H1 (cell line): ENCODE measurements at regions not wholly inside any gene's neighbourhood (a gene's known extent, or its start where the extent isn't known, plus 50 kb on each side); places are given as distances from the start of the nearest gene placed in this dataset.

Source experiments
- ATF2 ChIP-seq: IDR thresholded peaks from 2 replicates; pipeline ENCODE4 v1.6.1; 2012; ENCODE audit warnings: low read length, inconsistent platforms
- BRCA1 ChIP-seq: IDR thresholded peaks from 2 replicates; pipeline ENCODE4 v1.6.1; 2012; ENCODE audit warnings: low read depth, low read length, improper control_type of control experiment
- CEBPB ChIP-seq: IDR thresholded peaks from 2 replicates; pipeline ENCODE4 v1.6.1; 2012; ENCODE audit warnings: low read depth, low read length
- RAD21 ChIP-seq, 2 experiments: IDR thresholded peaks in 1 of 2; conservative IDR thresholded peaks in 1 of 2; 2 replicates each; pipeline ENCODE4 v1.6.1; 2011; ENCODE audit warnings: low read depth in 2 of 2, low read length in 2 of 2, improper control_type of control experiment in 1 of 2, inconsistent platforms in 1 of 2, mild to moderate bottlenecking in 1 of 2, moderate library complexity in 1 of 2
- RBBP5 ChIP-seq: IDR thresholded peaks from 2 replicates; pipeline ENCODE4 v1.7.1; 2012; ENCODE audit warnings: low read depth, mild to moderate bottlenecking, inconsistent platforms, low read length, moderate library complexity, borderline replicate concordance
- RFX5 ChIP-seq: IDR thresholded peaks from 2 replicates; pipeline ENCODE4 v1.6.1; 2011; ENCODE audit warnings: low read depth, low read length, improper control_type of control experiment, borderline replicate concordance
- SUZ12 ChIP-seq: fragments of 200-600 bp; sonication (generic); IDR thresholded peaks from 2 replicates; pipeline ENCODE4 v1.6.1; 2012; ENCODE audit warnings: mild to moderate bottlenecking, inconsistent platforms, low read length, moderate library complexity, mixed read lengths
- TAF7 ChIP-seq: optimal IDR thresholded peaks from 2 replicates; pipeline ENCODE3; 2011; ENCODE audit warnings: low read depth, mild to moderate bottlenecking, inconsistent platforms, low read length, moderate library complexity, borderline replicate concordance
- ZNF274 ChIP-seq: IDR thresholded peaks from 2 replicates; pipeline ENCODE4 v1.7.0; 2012; ENCODE audit warnings: low read length, borderline replicate concordance; ENCODE audit errors: extremely low read depth
- TF ChIP-seq, protein P1 (sequence below), 3 experiments: IDR thresholded peaks; 1 replicate in 2 of 3; 2 replicates in 1 of 3; pipeline versions ENCODE4 v1.5.1 to v1.6.1; 2011; ENCODE audit warnings: low read length in 3 of 3, mild to moderate bottlenecking in 3 of 3, inconsistent platforms in 2 of 3, low read depth in 1 of 3, moderate library complexity in 1 of 3; ENCODE audit not compliant: insufficient read depth in 1 of 3; ENCODE audit errors: control extremely low read depth in 1 of 3

- TF ChIP-seq ATF2 (no peak), SUZ12 (no peak), CEBPB (no peak), BRCA1 (no peak), RAD21 (IDR thresholded peaks at IDR 0.05 in 1 of 2, conservative IDR thresholded peaks at IDR 0.05 in 1 of 2; ENCODE audit: low read depth in 2 of 2, low read length in 2 of 2) (no peak), RBBP5 (no peak), TAF7 (no peak), RFX5 (no peak), ZNF274 (no peak)
- TF ChIP-seq, protein P1, sequence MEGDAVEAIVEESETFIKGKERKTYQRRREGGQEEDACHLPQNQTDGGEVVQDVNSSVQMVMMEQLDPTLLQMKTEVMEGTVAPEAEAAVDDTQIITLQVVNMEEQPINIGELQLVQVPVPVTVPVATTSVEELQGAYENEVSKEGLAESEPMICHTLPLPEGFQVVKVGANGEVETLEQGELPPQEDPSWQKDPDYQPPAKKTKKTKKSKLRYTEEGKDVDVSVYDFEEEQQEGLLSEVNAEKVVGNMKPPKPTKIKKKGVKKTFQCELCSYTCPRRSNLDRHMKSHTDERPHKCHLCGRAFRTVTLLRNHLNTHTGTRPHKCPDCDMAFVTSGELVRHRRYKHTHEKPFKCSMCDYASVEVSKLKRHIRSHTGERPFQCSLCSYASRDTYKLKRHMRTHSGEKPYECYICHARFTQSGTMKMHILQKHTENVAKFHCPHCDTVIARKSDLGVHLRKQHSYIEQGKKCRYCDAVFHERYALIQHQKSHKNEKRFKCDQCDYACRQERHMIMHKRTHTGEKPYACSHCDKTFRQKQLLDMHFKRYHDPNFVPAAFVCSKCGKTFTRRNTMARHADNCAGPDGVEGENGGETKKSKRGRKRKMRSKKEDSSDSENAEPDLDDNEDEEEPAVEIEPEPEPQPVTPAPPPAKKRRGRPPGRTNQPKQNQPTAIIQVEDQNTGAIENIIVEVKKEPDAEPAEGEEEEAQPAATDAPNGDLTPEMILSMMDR (IDR thresholded peaks at IDR 0.05; ENCODE audit: control extremely low read depth in 1 of 3, insufficient read depth in 1 of 3, low read depth in 1 of 3, low read length in 3 of 3), result no peak
Measured at GRCh38 chr12:58224536-58225105, 283.3 kb downstream of the ATP23 start.
